ENCODE measurements at regions not wholly inside any gene's neighbourhood (a gene's known extent, or its start where the extent isn't known, plus 50 kb on each side); places are given as distances from the start of the nearest gene placed in this dataset.

DNA sequence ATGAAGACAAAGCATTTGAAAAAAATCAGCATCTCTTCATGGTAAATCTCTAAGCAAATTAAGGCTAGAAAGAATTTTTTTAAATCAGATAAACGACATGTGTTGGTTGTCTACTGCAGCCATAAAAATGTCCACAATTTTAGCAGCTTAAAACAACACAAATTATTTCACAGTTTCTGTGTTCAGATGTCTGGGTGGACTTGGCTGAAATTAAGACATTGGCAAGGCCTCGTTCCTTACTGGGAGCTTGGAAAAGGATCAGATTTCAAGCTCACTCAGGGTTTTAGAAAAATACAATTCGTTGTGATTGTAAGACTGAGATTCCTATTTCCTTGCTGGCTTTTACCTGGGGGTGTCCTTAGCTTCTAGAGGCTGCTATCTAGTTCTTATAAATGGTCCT, 1470.6 kb downstream of the PCDH19 start:
- TF ChIP-seq, protein P1, sequence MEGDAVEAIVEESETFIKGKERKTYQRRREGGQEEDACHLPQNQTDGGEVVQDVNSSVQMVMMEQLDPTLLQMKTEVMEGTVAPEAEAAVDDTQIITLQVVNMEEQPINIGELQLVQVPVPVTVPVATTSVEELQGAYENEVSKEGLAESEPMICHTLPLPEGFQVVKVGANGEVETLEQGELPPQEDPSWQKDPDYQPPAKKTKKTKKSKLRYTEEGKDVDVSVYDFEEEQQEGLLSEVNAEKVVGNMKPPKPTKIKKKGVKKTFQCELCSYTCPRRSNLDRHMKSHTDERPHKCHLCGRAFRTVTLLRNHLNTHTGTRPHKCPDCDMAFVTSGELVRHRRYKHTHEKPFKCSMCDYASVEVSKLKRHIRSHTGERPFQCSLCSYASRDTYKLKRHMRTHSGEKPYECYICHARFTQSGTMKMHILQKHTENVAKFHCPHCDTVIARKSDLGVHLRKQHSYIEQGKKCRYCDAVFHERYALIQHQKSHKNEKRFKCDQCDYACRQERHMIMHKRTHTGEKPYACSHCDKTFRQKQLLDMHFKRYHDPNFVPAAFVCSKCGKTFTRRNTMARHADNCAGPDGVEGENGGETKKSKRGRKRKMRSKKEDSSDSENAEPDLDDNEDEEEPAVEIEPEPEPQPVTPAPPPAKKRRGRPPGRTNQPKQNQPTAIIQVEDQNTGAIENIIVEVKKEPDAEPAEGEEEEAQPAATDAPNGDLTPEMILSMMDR (IDR thresholded peaks at IDR 0.05), result no peak

DNA sequence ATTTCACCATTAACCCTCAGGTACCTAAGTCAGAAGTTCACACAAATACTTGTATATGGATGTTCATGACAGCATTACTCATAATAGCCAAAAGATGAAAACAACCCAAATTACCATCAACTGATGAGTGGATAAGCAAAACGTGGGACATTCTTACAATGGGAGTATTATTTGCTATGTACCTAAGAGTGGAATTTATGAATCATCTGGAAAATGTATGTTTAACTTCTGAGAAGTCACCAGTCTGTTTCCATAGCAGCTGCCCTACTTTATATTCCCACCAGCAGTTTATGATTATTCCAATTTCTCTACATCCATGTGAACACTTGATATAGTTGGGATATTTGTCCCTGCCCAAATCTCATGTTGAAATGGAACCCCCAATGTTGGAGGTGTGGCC, 1478.9 kb downstream of the PCDH19 start:
- TF ChIP-seq, protein P1 (IDR thresholded peaks at IDR 0.05), result no peak

DNA sequence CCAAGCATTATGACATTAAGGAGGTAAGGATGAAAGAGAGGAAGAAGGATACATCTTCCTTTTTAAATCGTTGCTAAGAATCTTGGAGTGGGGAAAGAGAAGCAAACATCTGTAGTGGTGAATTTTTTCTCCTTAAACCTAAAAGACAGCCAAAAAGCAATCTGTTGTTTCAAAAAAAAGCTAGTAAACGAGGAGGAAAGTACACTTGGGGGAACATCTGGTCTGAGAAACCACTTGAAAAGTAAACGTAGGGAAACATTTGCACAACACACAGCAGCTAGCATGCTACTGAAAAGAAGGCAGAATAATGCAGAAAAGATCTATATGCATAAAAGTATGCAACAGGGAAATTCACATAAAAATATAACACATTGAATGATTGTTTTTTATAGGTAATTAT, 1485.6 kb downstream of the PCDH19 start:
- TF ChIP-seq, protein P1 (IDR thresholded peaks at IDR 0.05), result no peak

DNA sequence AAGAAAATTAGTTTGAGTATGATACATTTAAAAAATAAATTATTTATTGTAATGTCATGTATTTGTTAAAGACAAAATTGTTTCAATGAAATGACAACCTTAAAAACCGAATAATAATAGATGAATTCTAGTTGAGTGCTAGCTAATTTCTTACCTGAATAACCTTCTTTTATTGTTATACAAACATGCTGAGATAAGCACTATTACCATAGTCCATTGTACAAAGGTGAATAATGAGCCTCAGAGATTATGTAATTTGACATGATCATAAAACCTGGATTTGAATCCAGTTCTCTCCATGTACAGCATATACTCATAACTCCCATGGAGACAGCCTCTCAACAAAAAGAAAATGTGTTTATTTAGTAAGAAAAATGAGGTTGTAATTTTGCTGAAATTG, 1512.9 kb downstream of the PCDH19 start:
- TF ChIP-seq, protein P1 (IDR thresholded peaks at IDR 0.05), result no peak

DNA sequence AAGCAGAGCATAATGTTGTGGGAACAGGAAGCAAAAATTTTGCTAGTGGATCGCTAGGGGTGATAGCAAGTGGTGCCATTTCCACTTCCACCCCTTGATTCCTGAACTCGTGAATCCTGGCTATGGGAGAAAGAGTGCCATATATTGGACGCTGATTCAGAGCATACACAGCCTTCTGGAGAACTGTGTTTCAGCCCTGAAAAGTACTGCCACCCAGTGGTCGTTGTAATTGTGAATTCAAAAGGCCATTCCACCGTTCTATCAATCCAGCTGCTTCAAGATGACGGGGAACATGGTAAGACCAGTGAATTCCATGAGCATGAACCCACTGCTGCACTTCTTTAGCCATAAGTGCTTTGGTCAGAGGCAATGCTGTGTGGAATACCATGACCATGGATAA, 1559.4 kb downstream of the PCDH19 start:
- TF ChIP-seq, protein P1 (IDR thresholded peaks at IDR 0.05), result peak; percentile 34; the same call in 1 of the 2 replicates
